Activated CD4-positive, alpha-beta T cell treated with anti-CD3 and anti-CD28 coated beads, Interleukin-2, amount 10 ng/mL, durations not matched to agents 24 days and 14 days (primary cell): ENCODE measurements at regions not wholly inside any gene's neighbourhood (a gene's known extent, or its start where the extent isn't known, plus 50 kb on each side); places are given as distances from the start of the nearest gene placed in this dataset.

Experiments used
- DNase-seq: peaks from one replicate; pipeline ENCODE4 v3.0.0; 2022
- H3K27ac Mint-ChIP-seq: one replicate; pipeline ENCODE4 v1.8.0; 2022; ENCODE audit warnings: mild to moderate bottlenecking, mixed read lengths
- H3K27me3 Mint-ChIP-seq: one replicate; pipeline ENCODE4 v1.8.0; 2022; ENCODE audit warnings: mixed read lengths
- H3K36me3 Mint-ChIP-seq: one replicate; pipeline ENCODE4 v1.8.0; 2022; ENCODE audit warnings: low read depth, mild to moderate bottlenecking, mixed read lengths
- H3K4me1 Mint-ChIP-seq: one replicate; pipeline ENCODE4 v1.8.0; 2021; ENCODE audit warnings: mixed read lengths
- H3K4me3 Mint-ChIP-seq: one replicate; pipeline ENCODE4 v1.8.0; 2022; ENCODE audit warnings: mild to moderate bottlenecking, moderate library complexity, mixed read lengths
- H3K9me3 Mint-ChIP-seq: one replicate; pipeline ENCODE4 v1.8.0; 2021; ENCODE audit warnings: mixed read lengths
- intact Hi-C: fragments of 100-400 bp; cut with micrococcal nuclease; formaldehyde crosslinking; loops from one replicate; pipeline ENCODE4 v1.15.1; 2023

DNA sequence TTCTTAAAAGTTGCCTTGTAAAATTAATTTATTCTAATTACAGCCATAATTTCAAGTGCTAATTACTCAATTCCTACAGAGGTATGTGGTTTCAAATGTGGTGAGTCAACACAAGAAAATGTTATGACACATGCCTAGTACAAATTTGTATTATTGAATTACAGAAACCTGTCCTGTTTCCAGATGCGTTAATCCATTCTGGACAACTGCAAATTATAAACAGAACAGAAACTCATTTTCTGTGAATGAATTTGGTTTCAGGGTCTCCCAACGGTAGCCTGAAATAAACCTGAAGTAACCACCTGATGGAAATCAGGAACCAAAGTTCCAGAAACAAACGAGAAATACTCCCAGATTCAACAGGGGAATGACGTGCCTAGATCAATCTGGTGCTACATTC is 328.6 kb upstream of the F9 start:
- peaks cover 2% of the 10 kb centered on the region for H3K36me3 Mint-ChIP-seq
- H3K27me3 Mint-ChIP-seq, result peaks cover 20% of the 10 kb centered on the region
- no peaks in the 10 kb centered on the region for H3K4me1 Mint-ChIP-seq
- H3K27ac Mint-ChIP-seq, result no peak overlapping the region
- H3K9me3 Mint-ChIP-seq, result no peaks in the 10 kb centered on the region
- DNase-seq, result no peak
- intact Hi-C loops, result loop anchor here (5.0 to 10.0 kb wide), 2 partner anchors 1303 to 1635 kb away; partner anchors contain the start of genes SOX3 and ZIC3
- no peak overlapping the region for H3K4me3 Mint-ChIP-seq

DNA sequence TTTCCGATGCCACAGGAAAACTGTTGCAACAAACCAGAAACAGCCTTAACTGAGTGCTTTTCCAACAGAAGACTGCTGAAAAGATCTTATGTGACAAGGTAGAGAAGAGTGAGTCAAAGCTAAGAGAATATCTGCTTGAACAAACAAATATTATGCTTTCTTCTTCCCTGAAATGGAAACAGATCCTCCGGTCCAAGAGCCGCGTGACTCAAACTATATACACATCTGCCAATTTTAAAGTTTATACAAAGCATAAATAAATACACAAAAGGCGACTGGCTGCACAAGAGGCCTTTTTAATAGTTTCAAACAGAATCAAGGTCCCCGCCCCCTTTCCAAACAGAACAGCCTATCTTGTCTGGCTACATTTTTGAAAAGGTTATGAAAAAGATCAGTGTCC is 329.7 kb upstream of the F9 start:
- peaks cover 2% of the 10 kb centered on the region for H3K36me3 Mint-ChIP-seq
- no peak for DNase-seq
- no peak overlapping the region for H3K27ac Mint-ChIP-seq
- no peak overlapping the region for H3K4me3 Mint-ChIP-seq
- H3K27me3 Mint-ChIP-seq, result peaks cover 25% of the 10 kb centered on the region
- intact Hi-C loops, result loop anchor here (5.0 to 10.0 kb wide), 2 partner anchors 1304 to 1633 kb away; partner anchors contain the start of genes SOX3 and ZIC3
- H3K9me3 Mint-ChIP-seq, result no peaks in the 10 kb centered on the region
- no peaks in the 10 kb centered on the region for H3K4me1 Mint-ChIP-seq

GRCh38 chrX:139200346-139200745 is 330.2 kb upstream of the F9 start:
- no peak for DNase-seq
- no peak overlapping the region for H3K27ac Mint-ChIP-seq
- peaks cover 2% of the 10 kb centered on the region for H3K36me3 Mint-ChIP-seq
- H3K27me3 Mint-ChIP-seq, result peaks cover 22% of the 10 kb centered on the region
- no peak overlapping the region for H3K4me3 Mint-ChIP-seq
- intact Hi-C loops, result loop anchor here (5.0 to 10.0 kb wide), 2 partner anchors 1304 to 1633 kb away; partner anchors contain the start of genes SOX3 and ZIC3
- H3K4me1 Mint-ChIP-seq, result no peaks in the 10 kb centered on the region
- no peaks in the 10 kb centered on the region for H3K9me3 Mint-ChIP-seq

GRCh38 chrX:139199933-139200332 is 330.6 kb upstream of the F9 start:
- H3K36me3 Mint-ChIP-seq, result peaks cover 2% of the 10 kb centered on the region
- intact Hi-C loops, result loop anchor here (5.0 to 10.0 kb wide), 2 partner anchors 1305 to 1633 kb away; partner anchors contain the start of genes SOX3 and ZIC3
- no peak overlapping the region for H3K27ac Mint-ChIP-seq
- peaks cover 25% of the 10 kb centered on the region for H3K27me3 Mint-ChIP-seq
- no peaks in the 10 kb centered on the region for H3K9me3 Mint-ChIP-seq
- no peak overlapping the region for H3K4me3 Mint-ChIP-seq
- no peaks in the 10 kb centered on the region for H3K4me1 Mint-ChIP-seq
- DNase-seq, result no peak

DNA sequence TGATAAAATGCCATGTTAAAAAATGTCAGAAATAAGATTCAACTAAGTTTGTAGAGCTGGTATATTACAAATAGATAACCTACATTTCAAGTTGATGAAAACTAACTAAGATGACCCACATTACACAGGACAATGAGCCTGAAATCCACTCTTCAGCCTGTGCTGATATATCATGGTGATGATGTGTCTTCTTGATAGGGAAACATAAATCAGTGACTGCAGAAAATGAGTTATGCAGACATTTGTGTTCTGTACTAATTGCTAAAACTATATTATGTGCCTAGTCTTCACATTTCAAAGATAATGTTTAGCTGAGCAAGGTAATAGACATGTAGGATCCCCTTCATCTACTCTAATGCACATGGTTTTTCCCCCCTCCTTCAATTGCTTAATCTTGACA is 331.6 kb upstream of the F9 start:
- intact Hi-C loops, result no loop called here
- H3K27me3 Mint-ChIP-seq, result peaks cover 23% of the 10 kb centered on the region
- no peak overlapping the region for H3K27ac Mint-ChIP-seq
- no peaks in the 10 kb centered on the region for H3K4me1 Mint-ChIP-seq
- DNase-seq, result no peak
- H3K9me3 Mint-ChIP-seq, result no peaks in the 10 kb centered on the region
- H3K36me3 Mint-ChIP-seq, result peaks cover 2% of the 10 kb centered on the region
- no peak overlapping the region for H3K4me3 Mint-ChIP-seq

- intact Hi-C loops, result no loop called here
- no peak for DNase-seq
- H3K4me3 Mint-ChIP-seq, result no peak overlapping the region
These were observed 333.6 kb upstream of the F9 start for GRCh38 chrX:139196890-139197289.

GRCh38 chrX:139194571-139195280 is 335.8 kb upstream of the F9 start:
- peaks cover 14% of the 10 kb centered on the region for H3K27me3 Mint-ChIP-seq
- no peak overlapping the region for H3K27ac Mint-ChIP-seq

More at GRCh38 chrX:139196890-139197289, 333.6 kb upstream of the F9 start:
- H3K36me3 Mint-ChIP-seq, result no peaks in the 10 kb centered on the region
- H3K9me3 Mint-ChIP-seq, result no peaks in the 10 kb centered on the region
- peaks cover 14% of the 10 kb centered on the region for H3K27me3 Mint-ChIP-seq
- no peaks in the 10 kb centered on the region for H3K4me1 Mint-ChIP-seq
- H3K27ac Mint-ChIP-seq, result no peak overlapping the region

DNA sequence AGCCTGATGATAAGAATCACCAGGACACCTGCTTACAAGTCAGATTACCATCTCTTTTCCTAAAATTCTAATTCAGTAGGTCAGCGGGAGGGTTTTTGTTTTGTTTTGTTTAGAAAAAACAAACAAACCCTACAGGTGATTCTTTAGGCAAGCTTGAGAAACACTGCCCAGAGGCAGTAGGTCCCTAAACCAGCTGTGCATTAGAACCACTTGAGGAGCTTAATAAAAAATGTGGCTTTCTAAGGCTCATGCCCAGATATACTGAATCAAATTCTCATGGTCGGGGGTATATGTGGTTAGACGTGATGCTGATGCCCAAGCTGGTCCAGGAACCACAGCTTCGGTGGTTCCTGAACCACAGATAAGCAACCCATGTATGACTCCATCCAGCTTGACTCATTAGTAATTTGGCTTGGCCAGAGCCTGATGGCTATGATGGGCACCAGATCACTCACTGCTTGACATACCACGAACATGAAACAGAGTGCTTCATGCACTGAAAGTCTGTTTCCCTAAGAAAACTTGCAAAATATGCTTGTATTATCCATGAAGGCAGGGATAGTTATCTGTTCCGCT is 338.1 kb upstream of the F9 start:
- intact Hi-C loops, result no loop called here
- Mint-ChIP-seq H3K9me3 (no peaks in the 10 kb centered on the region), H3K27ac (no peak overlapping the region), H3K4me3 (no peak overlapping the region), H3K36me3 (no peaks in the 10 kb centered on the region), H3K4me1 (no peaks in the 10 kb centered on the region), H3K27me3 (peaks cover 14% of the 10 kb centered on the region)
- no peak for DNase-seq

More at GRCh38 chrX:139194571-139195280, 335.8 kb upstream of the F9 start:
- intact Hi-C loops, result no loop called here
- H3K4me1 Mint-ChIP-seq, result no peaks in the 10 kb centered on the region
- H3K36me3 Mint-ChIP-seq, result no peaks in the 10 kb centered on the region
- no peaks in the 10 kb centered on the region for H3K9me3 Mint-ChIP-seq
- H3K4me3 Mint-ChIP-seq, result no peak overlapping the region
- DNase-seq, result no peak

GRCh38 chrX:139191746-139192385 is 338.7 kb upstream of the F9 start:
- H3K9me3 Mint-ChIP-seq, result no peaks in the 10 kb centered on the region
- H3K4me1 Mint-ChIP-seq, result no peaks in the 10 kb centered on the region
- no peaks in the 10 kb centered on the region for H3K36me3 Mint-ChIP-seq
- no peak overlapping the region for H3K27ac Mint-ChIP-seq
- H3K27me3 Mint-ChIP-seq, result peaks cover 14% of the 10 kb centered on the region
- intact Hi-C loops, result no loop called here
- H3K4me3 Mint-ChIP-seq, result no peak overlapping the region
- DNase-seq, result no peak

DNA sequence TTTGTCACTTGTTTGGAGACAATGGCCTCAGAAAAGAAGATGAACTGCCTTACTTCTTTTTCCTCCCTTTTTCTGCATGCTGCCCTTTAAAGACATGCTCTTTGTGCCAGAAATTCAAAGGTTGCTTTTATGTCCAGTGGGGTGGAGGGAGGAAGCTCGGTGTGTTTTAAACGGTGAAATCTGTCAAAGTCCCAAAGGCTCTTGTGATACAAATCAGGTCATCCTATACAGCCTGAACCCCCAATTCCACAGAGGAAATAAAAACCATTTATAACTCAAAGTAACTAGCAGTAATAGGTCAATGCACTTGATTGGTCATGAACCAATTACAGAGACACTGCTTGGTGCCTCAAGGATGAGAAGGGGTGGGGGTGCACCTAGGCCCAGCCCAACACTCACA is 339.3 kb upstream of the F9 start:
- peaks cover 12% of the 10 kb centered on the region for H3K27me3 Mint-ChIP-seq

GRCh38 chrX:139187738-139188137 is 342.8 kb upstream of the F9 start:
- H3K4me3 Mint-ChIP-seq, result no peak overlapping the region
- no peaks in the 10 kb centered on the region for H3K36me3 Mint-ChIP-seq
- no peaks in the 10 kb centered on the region for H3K27me3 Mint-ChIP-seq

More for the DNA sequence above, 339.3 kb upstream of the F9 start:
- Mint-ChIP-seq H3K36me3 (no peaks in the 10 kb centered on the region), H3K9me3 (no peaks in the 10 kb centered on the region), H3K4me3 (no peak overlapping the region), H3K4me1 (no peaks in the 10 kb centered on the region), H3K27ac (no peak overlapping the region)
- no peak for DNase-seq
- intact Hi-C loops, result no loop called here

DNA sequence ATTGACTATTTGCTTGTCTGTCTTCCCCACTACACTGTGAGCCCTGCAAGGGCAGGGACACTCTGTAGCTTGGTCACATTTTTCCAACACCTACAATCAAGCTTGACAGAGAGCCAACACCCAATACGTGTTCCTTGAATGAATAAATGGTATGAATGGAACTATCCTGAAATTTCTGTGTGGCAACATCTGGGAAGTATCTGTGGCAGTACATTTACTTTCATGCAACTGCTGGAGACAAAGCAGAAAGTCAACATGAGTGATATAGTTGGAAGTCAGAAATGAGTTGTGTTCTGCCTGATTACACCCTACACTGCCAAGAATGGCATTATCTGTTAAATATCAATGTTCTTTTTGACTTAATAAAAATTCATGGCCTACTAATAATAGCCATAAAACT is 343.5 kb upstream of the F9 start:
- intact Hi-C loops, result no loop called here

More at GRCh38 chrX:139187738-139188137, 342.8 kb upstream of the F9 start:
- intact Hi-C loops, result no loop called here
- Mint-ChIP-seq H3K9me3 (no peaks in the 10 kb centered on the region), H3K27ac (no peak overlapping the region), H3K4me1 (no peaks in the 10 kb centered on the region)
- DNase-seq, result no peak

GRCh38 chrX:139179592-139179991 is 350.9 kb upstream of the F9 start:
- Mint-ChIP-seq H3K9me3 (no peaks in the 10 kb centered on the region), H3K4me1 (no peaks in the 10 kb centered on the region), H3K4me3 (no peak overlapping the region), H3K27ac (no peak overlapping the region), H3K27me3 (no peaks in the 10 kb centered on the region), H3K36me3 (no peaks in the 10 kb centered on the region)
- intact Hi-C loops, result no loop called here
- no peak for DNase-seq

More for the DNA sequence above, 343.5 kb upstream of the F9 start:
- Mint-ChIP-seq H3K27ac (no peak overlapping the region), H3K9me3 (no peaks in the 10 kb centered on the region), H3K27me3 (no peaks in the 10 kb centered on the region), H3K36me3 (no peaks in the 10 kb centered on the region), H3K4me3 (no peak overlapping the region), H3K4me1 (no peaks in the 10 kb centered on the region)
- no peak for DNase-seq

DNA sequence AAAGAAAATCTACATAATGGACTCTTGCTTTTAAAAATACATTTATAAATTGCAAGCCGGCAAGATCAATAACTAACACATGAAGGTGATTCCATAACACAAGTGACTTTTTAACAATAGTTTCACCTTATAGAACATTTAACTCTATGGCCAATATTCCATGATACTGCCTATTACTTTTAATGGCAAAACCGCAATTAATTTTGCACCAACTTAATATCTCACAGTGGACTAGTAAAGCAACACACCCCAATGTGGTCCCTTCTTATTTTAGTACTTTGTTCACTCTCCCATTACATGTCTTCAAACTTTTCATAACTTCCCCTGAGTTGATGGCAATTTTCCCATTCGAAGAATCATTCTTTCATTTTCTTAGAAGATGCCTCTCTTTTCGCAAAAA is 351.6 kb upstream of the F9 start:
- no peak overlapping the region for H3K4me3 Mint-ChIP-seq
- intact Hi-C loops, result no loop called here
- no peaks in the 10 kb centered on the region for H3K9me3 Mint-ChIP-seq
- H3K27me3 Mint-ChIP-seq, result no peaks in the 10 kb centered on the region
- DNase-seq, result no peak
- no peaks in the 10 kb centered on the region for H3K4me1 Mint-ChIP-seq
- H3K36me3 Mint-ChIP-seq, result no peaks in the 10 kb centered on the region
- H3K27ac Mint-ChIP-seq, result no peak overlapping the region
